ENCODE measurements at regions not wholly inside any gene's neighbourhood (a gene's known extent, or its start where the extent isn't known, plus 50 kb on each side); places are given as distances from the start of the nearest gene placed in this dataset.

DNA sequence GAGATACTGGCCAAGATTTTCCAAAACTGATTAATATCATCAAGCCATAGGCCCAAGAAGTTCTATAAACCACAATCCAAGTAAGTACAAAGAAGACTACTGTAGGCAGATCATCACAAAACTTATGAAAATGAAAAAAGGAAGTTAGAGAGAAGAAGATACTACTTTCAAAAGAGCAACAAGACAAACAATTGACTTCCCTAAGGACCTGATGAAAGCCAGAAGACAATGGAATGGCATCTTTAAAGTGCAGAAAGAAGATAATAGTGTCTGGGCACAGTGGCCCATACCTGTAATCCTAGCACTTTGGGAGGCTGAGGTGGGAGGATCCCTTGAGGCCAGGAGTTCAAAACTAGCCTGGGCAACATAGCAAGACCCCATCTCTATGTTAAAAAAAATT, 243.1 kb downstream of the PRDM2 start:
- TF ChIP-seq, protein P1, sequence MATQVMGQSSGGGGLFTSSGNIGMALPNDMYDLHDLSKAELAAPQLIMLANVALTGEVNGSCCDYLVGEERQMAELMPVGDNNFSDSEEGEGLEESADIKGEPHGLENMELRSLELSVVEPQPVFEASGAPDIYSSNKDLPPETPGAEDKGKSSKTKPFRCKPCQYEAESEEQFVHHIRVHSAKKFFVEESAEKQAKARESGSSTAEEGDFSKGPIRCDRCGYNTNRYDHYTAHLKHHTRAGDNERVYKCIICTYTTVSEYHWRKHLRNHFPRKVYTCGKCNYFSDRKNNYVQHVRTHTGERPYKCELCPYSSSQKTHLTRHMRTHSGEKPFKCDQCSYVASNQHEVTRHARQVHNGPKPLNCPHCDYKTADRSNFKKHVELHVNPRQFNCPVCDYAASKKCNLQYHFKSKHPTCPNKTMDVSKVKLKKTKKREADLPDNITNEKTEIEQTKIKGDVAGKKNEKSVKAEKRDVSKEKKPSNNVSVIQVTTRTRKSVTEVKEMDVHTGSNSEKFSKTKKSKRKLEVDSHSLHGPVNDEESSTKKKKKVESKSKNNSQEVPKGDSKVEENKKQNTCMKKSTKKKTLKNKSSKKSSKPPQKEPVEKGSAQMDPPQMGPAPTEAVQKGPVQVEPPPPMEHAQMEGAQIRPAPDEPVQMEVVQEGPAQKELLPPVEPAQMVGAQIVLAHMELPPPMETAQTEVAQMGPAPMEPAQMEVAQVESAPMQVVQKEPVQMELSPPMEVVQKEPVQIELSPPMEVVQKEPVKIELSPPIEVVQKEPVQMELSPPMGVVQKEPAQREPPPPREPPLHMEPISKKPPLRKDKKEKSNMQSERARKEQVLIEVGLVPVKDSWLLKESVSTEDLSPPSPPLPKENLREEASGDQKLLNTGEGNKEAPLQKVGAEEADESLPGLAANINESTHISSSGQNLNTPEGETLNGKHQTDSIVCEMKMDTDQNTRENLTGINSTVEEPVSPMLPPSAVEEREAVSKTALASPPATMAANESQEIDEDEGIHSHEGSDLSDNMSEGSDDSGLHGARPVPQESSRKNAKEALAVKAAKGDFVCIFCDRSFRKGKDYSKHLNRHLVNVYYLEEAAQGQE (IDR thresholded peaks at IDR 0.05; ENCODE audit: insufficient replicate concordance, low read depth) = no peak
- TF ChIP-seq, protein P2, sequence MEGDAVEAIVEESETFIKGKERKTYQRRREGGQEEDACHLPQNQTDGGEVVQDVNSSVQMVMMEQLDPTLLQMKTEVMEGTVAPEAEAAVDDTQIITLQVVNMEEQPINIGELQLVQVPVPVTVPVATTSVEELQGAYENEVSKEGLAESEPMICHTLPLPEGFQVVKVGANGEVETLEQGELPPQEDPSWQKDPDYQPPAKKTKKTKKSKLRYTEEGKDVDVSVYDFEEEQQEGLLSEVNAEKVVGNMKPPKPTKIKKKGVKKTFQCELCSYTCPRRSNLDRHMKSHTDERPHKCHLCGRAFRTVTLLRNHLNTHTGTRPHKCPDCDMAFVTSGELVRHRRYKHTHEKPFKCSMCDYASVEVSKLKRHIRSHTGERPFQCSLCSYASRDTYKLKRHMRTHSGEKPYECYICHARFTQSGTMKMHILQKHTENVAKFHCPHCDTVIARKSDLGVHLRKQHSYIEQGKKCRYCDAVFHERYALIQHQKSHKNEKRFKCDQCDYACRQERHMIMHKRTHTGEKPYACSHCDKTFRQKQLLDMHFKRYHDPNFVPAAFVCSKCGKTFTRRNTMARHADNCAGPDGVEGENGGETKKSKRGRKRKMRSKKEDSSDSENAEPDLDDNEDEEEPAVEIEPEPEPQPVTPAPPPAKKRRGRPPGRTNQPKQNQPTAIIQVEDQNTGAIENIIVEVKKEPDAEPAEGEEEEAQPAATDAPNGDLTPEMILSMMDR (IDR thresholded peaks at IDR 0.05; ENCODE audit: insufficient read depth, low read length) = no peak
- TF ChIP-seq POLR2AphosphoS5 (IDR thresholded peaks at IDR 0.05; ENCODE audit: low read depth) (no peak), SPI1 (IDR thresholded peaks at IDR 0.05; ENCODE audit: borderline replicate concordance, low read depth) (no peak), GABPA (IDR thresholded peaks at IDR 0.05; ENCODE audit: low read depth) (no peak)
- Histone ChIP-seq H3K4me3 (replicated peaks; ENCODE audit: insufficient read depth, low read length) (no peak overlapping the region), H3K27me3 (ENCODE audit: insufficient read depth, poor library complexity, severe bottlenecking) (no peaks in the 10 kb centered on the region), H3K27ac (replicated peaks) (no peak overlapping the region)
- no peak for DNase-seq (ENCODE audit: low read depth in 1 of 2, low spot score in 1 of 2)

DNA sequence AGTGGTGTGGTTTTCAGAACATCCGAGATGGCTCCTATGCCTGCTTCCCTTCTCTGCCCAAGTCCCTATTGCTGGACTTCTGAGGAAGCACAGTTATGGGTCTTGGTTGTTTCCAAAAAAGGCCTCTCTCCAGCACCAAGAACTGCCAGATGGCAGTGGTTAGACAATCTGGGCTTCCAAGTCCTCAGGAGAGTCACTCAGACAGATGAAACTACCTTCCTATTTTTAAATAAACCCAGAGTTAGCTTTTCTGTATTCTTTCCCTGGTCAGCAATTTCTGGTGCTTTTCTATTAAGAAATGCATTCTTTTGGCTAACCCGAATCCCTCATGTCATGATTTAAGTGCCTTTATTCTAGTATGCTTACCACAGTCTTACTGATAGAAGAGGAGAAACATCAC, 245.9 kb downstream of the PRDM2 start:
- H3K27me3 ChIP-seq (ENCODE audit: insufficient read depth, poor library complexity, severe bottlenecking) = no peaks in the 10 kb centered on the region

DNA sequence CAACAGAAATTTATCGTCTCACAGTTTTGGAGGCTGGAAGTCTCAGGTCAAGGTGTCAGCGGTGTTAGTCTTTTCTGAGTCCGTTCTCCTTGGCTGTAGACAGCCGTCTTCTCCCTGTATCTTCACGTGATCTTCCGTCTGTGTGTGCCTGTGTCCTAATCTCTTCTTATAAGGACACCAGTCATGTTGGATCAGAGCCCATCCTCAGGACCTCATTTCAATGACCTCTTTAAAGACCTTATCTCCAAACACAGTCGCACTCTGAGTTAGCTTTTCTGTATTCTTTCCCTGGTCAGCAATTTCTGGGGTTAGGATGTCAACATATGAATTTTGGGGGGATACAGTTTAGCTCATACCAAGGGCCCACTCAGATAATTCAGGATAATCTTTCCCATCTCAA, 247.7 kb downstream of the PRDM2 start:
- no peak for DNase-seq (ENCODE audit: low read depth in 1 of 2, low spot score in 1 of 2)
- Histone ChIP-seq H3K27ac (replicated peaks) (no peak overlapping the region), H3K4me3 (replicated peaks; ENCODE audit: insufficient read depth, low read length) (no peak overlapping the region), H3K27me3 (ENCODE audit: insufficient read depth, poor library complexity, severe bottlenecking) (no peaks in the 10 kb centered on the region)
- TF ChIP-seq GABPA (IDR thresholded peaks at IDR 0.05; ENCODE audit: low read depth) = no peak
- TF ChIP-seq, protein P2 (IDR thresholded peaks at IDR 0.05; ENCODE audit: insufficient read depth, low read length) = no peak
- TF ChIP-seq POLR2AphosphoS5 (IDR thresholded peaks at IDR 0.05; ENCODE audit: low read depth) = no peak
- no peak for TF ChIP-seq SPI1 (IDR thresholded peaks at IDR 0.05; ENCODE audit: borderline replicate concordance, low read depth)
- TF ChIP-seq, protein P1 (IDR thresholded peaks at IDR 0.05; ENCODE audit: insufficient replicate concordance, low read depth) = no peak

More for the DNA sequence above, 245.9 kb downstream of the PRDM2 start:
- TF ChIP-seq POLR2AphosphoS5 (IDR thresholded peaks at IDR 0.05; ENCODE audit: low read depth) (no peak), GABPA (IDR thresholded peaks at IDR 0.05; ENCODE audit: low read depth) (no peak), SPI1 (IDR thresholded peaks at IDR 0.05; ENCODE audit: borderline replicate concordance, low read depth) (no peak)
- TF ChIP-seq, protein P1 (IDR thresholded peaks at IDR 0.05; ENCODE audit: insufficient replicate concordance, low read depth) = no peak
- TF ChIP-seq, protein P2 (IDR thresholded peaks at IDR 0.05; ENCODE audit: insufficient read depth, low read length) = no peak
- Histone ChIP-seq H3K4me3 (replicated peaks; ENCODE audit: insufficient read depth, low read length) (no peak overlapping the region), H3K27ac (replicated peaks) (no peak overlapping the region)
- no peak for DNase-seq (ENCODE audit: low read depth in 1 of 2, low spot score in 1 of 2)
